Posterior vena cava (tissue), 2 donors: ENCODE measurements at regions not wholly inside any gene's neighbourhood (a gene's known extent, or its start where the extent isn't known, plus 50 kb on each side); places are given as distances from the start of the nearest gene placed in this dataset.

ENCODE experiments used
- DNase-seq: peaks from one replicate; pipeline ENCODE4 v3.0.0-alpha.2; 2020; ENCODE audit warnings: low spot score
- intact Hi-C, 2 donors: fragments of 100-400 bp; cut with DNase I; formaldehyde crosslinking; loops; one replicate each; pipeline versions ENCODE4 v1.14.1 to v1.14.2; 2022 to 2023
- donor health status: DM: yes; HTN: yes; CAD: no.
- donor health status: DM: yes; HTN: yes; CAD: no.

- intact Hi-C loops: no loop called here
- no peak for DNase-seq
Measured at GRCh38 chrX:44096666-44097065, 123.5 kb upstream of the NDP start.

GRCh38 chrX:44094821-44095530, 121.8 kb upstream of the NDP start:
- no peak for DNase-seq
- intact Hi-C loops: no loop called here

GRCh38 chrX:44093431-44093830, 120.2 kb upstream of the NDP start:
- intact Hi-C loops: no loop called here
- DNase-seq: no peak

GRCh38 chrX:44092778-44093177, 119.6 kb upstream of the NDP start:
- no peak for DNase-seq
- intact Hi-C loops: no loop called here

GRCh38 chrX:44088510-44089144, 115.4 kb upstream of the NDP start:
- no peak for DNase-seq
- intact Hi-C loops: no loop called here

- intact Hi-C loops: no loop called here
- no peak for DNase-seq
Measured at GRCh38 chrX:44085209-44085608, 112.0 kb upstream of the NDP start.

GRCh38 chrX:44082829-44083228, 109.6 kb upstream of the NDP start:
- DNase-seq: no peak
- intact Hi-C loops: no loop called here

- no peak for DNase-seq
- intact Hi-C loops: no loop called here
Measured at GRCh38 chrX:44080083-44080482, 106.9 kb upstream of the NDP start.

GRCh38 chrX:44072631-44073030, 99.4 kb upstream of the NDP start:
- DNase-seq: no peak
- intact Hi-C loops: no loop called here

- DNase-seq: no peak
- intact Hi-C loops: no loop called here
Measured at GRCh38 chrX:44071847-44072551, 98.8 kb upstream of the NDP start.

- intact Hi-C loops: no loop called here
- DNase-seq: no peak
Measured at GRCh38 chrX:44071070-44071645, 98.0 kb upstream of the NDP start.

GRCh38 chrX:44068043-44068442, 94.9 kb upstream of the NDP start:
- intact Hi-C loops: no loop called here
- DNase-seq: no peak

GRCh38 chrX:44063606-44064005, 90.4 kb upstream of the NDP start:
- DNase-seq: no peak
- intact Hi-C loops: no loop called here

GRCh38 chrX:44062840-44063239, 89.7 kb upstream of the NDP start:
- no peak for DNase-seq
- intact Hi-C loops: no loop called here

GRCh38 chrX:44061968-44062614, 88.9 kb upstream of the NDP start:
- intact Hi-C loops: no loop called here
- no peak for DNase-seq

GRCh38 chrX:44060221-44060620, 87.0 kb upstream of the NDP start:
- intact Hi-C loops: no loop called here
- no peak for DNase-seq

GRCh38 chrX:44058339-44058738, 85.1 kb upstream of the NDP start:
- intact Hi-C loops: no loop called here
- DNase-seq: no peak

GRCh38 chrX:44055638-44056037, 82.4 kb upstream of the NDP start:
- intact Hi-C loops: no loop called here

GRCh38 chrX:44054863-44055601, 81.8 kb upstream of the NDP start:
- no peak for DNase-seq
- intact Hi-C loops: no loop called here

More at GRCh38 chrX:44055638-44056037, 82.4 kb upstream of the NDP start:
- no peak for DNase-seq
